HCT116 (cell line): ENCODE measurements at regions not wholly inside any gene's neighbourhood (a gene's known extent, or its start where the extent isn't known, plus 50 kb on each side); places are given as distances from the start of the nearest gene placed in this dataset.

ENCODE experiments used
- ATAC-seq: fragments of 200-7000 bp; cut with Tn5 transposase; 2 replicates; pipeline ENCODE4 v1.9.1; 2020; ENCODE audit warnings: mild to moderate bottlenecking, moderate library complexity
- BruUV-seq: library from RNA; stranded (reverse); fragments of 400-500 nt; replicated peaks from 2 replicates; lab custom pipeline; 2021; lab: Mats Ljungman, UMichigan
- CTCF ChIA-PET: fragments of 300-600 bp; sonication (Branson Sonifier 250); formaldehyde crosslinking; loops from one replicate; lab custom pipeline; 2021; ENCODE audit warnings: antibody characterized with exemption; lab: Charles Lee
- POLR2A ChIA-PET: fragments of 300-600, 350-600 bp; sonication (Branson Sonifier 250); formaldehyde crosslinking; loops from one replicate; lab custom pipeline; 2021; ENCODE audit warnings: antibody characterized with exemption; lab: Charles Lee
- RAD21 ChIA-PET, 2 experiments: fragments of 300-600 bp; sonication (Branson Sonifier 250); formaldehyde crosslinking; loops; one replicate each; lab custom pipeline; 2023; ENCODE audit warnings: low total read pairs in 2 of 2; ENCODE audit not compliant: uncharacterized antibody in 2 of 2, unreplicated experiment in 2 of 2, low non-redundant PET in 1 of 2; lab: Charles Lee
- DNase-seq: peaks from one replicate; pipeline ENCODE4 v3.0.0-alpha.2; 2010; ENCODE audit warnings: low read depth, low spot score
- H2AFZ ChIP-seq: fragments of 200-600 bp; shearing (Covaris generic), sonication (generic); 2 replicates; pipeline ENCODE4 v1.6.1; 2017; ENCODE audit warnings: low read depth, mixed run types, mixed read lengths, antibody characterized with exemption, low read length; ENCODE audit not compliant: poor library complexity, severe bottlenecking
- H3K27ac ChIP-seq: 2 replicates; pipeline ENCODE4 v1.5.1; 2012; ENCODE audit warnings: low read depth, low read length
- H3K27me3 ChIP-seq: fragments of 200-600 bp; sonication (generic); 2 replicates; pipeline ENCODE4 v1.6.1; 2016; ENCODE audit warnings: mixed run types, low read length, mixed read lengths; ENCODE audit not compliant: insufficient read depth
- H3K36me3 ChIP-seq, 2 experiments: fragments of 200-500 bp in 1 of 2; fragments of 200-600 bp in 1 of 2; sonication (Bioruptor generic) in 1 of 2; sonication (generic) in 1 of 2; 2 replicates each; pipeline versions ENCODE4 v1.5.1 to v1.6.1; 2014 to 2016; ENCODE audit warnings: low read length in 2 of 2, inconsistent platforms in 1 of 2, mixed read lengths in 1 of 2, mixed run types in 1 of 2; ENCODE audit not compliant: insufficient read depth in 2 of 2, control insufficient read depth in 1 of 2
- H3K4me1 ChIP-seq, 2 experiments: fragments of 200-600 bp in 1 of 2; sonication (generic) in 1 of 2; 2 replicates each; pipeline versions ENCODE4 v1.5.1 to v1.6.1; 2012 to 2017; ENCODE audit warnings: low read length in 2 of 2, inconsistent platforms in 1 of 2, mild to moderate bottlenecking in 1 of 2, mixed read lengths in 1 of 2, mixed run types in 1 of 2, moderate library complexity in 1 of 2; ENCODE audit not compliant: insufficient read depth in 2 of 2, control insufficient read depth in 1 of 2
- H3K4me2 ChIP-seq: fragments of 200-600 bp; sonication (generic); 2 replicates; pipeline ENCODE4 v1.6.1; 2017; ENCODE audit warnings: mixed run types, low read length, mixed read lengths
- H3K4me3 ChIP-seq, 2 experiments: fragments of 200-600 bp in 1 of 2; sonication (generic) in 1 of 2; replicated peaks in 1 of 2; 2 replicates each; pipeline ENCODE4 v1.5.1; 2011 to 2016; ENCODE audit warnings: low read length in 2 of 2, control low read depth in 1 of 2, low read depth in 1 of 2, mild to moderate bottlenecking in 1 of 2, mixed read lengths in 1 of 2, mixed run types in 1 of 2
- H3K79me2 ChIP-seq: fragments of 200-600 bp; sonication (generic); 2 replicates; pipeline ENCODE4 v1.6.1; 2017; ENCODE audit warnings: mild to moderate bottlenecking, mixed run types, low read length, moderate library complexity, mixed read lengths; ENCODE audit not compliant: insufficient read depth
- H3K9ac ChIP-seq: fragments of 200-600 bp; sonication (generic); 2 replicates; pipeline ENCODE4 v1.6.1; 2016; ENCODE audit warnings: low read length, mixed read lengths
- H3K9me2 ChIP-seq: fragments of 200-600 bp; sonication (generic), shearing (Covaris generic); 2 replicates; pipeline ENCODE4 v1.6.1; 2017; ENCODE audit warnings: mixed run types, mild to moderate bottlenecking, moderate library complexity; ENCODE audit not compliant: insufficient read depth
- H3K9me3 ChIP-seq, 2 experiments: fragments of 200-500 bp in 1 of 2; fragments of 200-600 bp in 1 of 2; sonication (Bioruptor generic) in 1 of 2; sonication (generic) in 1 of 2; 2 replicates each; pipeline ENCODE4 v1.6.1; 2014 to 2017; ENCODE audit warnings: low read length in 2 of 2, mixed read lengths in 2 of 2, inconsistent platforms in 1 of 2, low read depth in 1 of 2, mild to moderate bottlenecking in 1 of 2, mixed run types in 1 of 2, moderate library complexity in 1 of 2; ENCODE audit not compliant: control insufficient read depth in 1 of 2, insufficient read depth in 1 of 2
- H4K20me1 ChIP-seq: fragments of 200-600 bp; sonication (generic), shearing (Covaris generic); 2 replicates; pipeline ENCODE4 v1.6.1; 2017; ENCODE audit warnings: mixed run types, mild to moderate bottlenecking, moderate library complexity; ENCODE audit not compliant: insufficient read depth
- CBX3 ChIP-seq: IDR thresholded peaks from 2 replicates; pipeline ENCODE4 v1.6.1; 2012; ENCODE audit warnings: low read depth
- MAX ChIP-seq: IDR thresholded peaks from 2 replicates; pipeline ENCODE4 v1.6.1; 2012
- TCF7L2 ChIP-seq: IDR thresholded peaks from 2 replicates; pipeline ENCODE4 v1.7.0; 2011; ENCODE audit warnings: borderline replicate concordance, inconsistent platforms; ENCODE audit not compliant: insufficient read depth, insufficient read length; ENCODE audit errors: extremely low read depth
- YY1 ChIP-seq: IDR thresholded peaks from 2 replicates; pipeline ENCODE4 v1.6.1; 2011; ENCODE audit warnings: low read length, low read depth, moderate library complexity, mild to moderate bottlenecking; ENCODE audit not compliant: insufficient replicate concordance; ENCODE audit errors: extremely low read depth
- ZBTB33 ChIP-seq: IDR thresholded peaks from 2 replicates; pipeline ENCODE4 v1.6.1; 2011; ENCODE audit warnings: mild to moderate bottlenecking, low read length, moderate library complexity; ENCODE audit not compliant: insufficient replicate concordance; ENCODE audit errors: extremely low read depth
- intact Hi-C: fragments of 100-400 bp; cut with micrococcal nuclease; formaldehyde crosslinking; loops from 2 replicates; pipeline ENCODE4 v1.10.0; 2022

GRCh38 chr1:68319907-68320306, 87.6 kb upstream of the WLS start:
- intact Hi-C loops, result loop anchor here (5.0 kb wide), 1 partner anchor 148 kb away; no protein-coding TSS in a partner anchor
- H3K9ac ChIP-seq, result no peak overlapping the region
- no peak overlapping the region for H3K4me3 ChIP-seq
- no peaks in the 10 kb centered on the region for H3K9me3 ChIP-seq
- H3K79me2 ChIP-seq, result no peaks in the 10 kb centered on the region
- no peak overlapping the region for H3K27ac ChIP-seq
- H2AFZ ChIP-seq, result no peak overlapping the region
- no peaks in the 10 kb centered on the region for H3K36me3 ChIP-seq
- no peaks in the 10 kb centered on the region for H3K27me3 ChIP-seq
- RAD21 ChIA-PET, result interaction anchor here in 1 of 2 experiments (1.8 kb wide), 1 partner anchor 200 kb away, joined by 8 read pairs; no protein-coding TSS in a partner anchor
- no peak overlapping the region for H3K4me2 ChIP-seq
- CTCF ChIA-PET, result interaction anchor here (4.7 kb wide), 1 partner anchor 200 kb away, joined by 60 read pairs; no protein-coding TSS in a partner anchor
- POLR2A ChIA-PET, result interaction anchor here (1.4 kb wide), 1 partner anchor 199 kb away, joined by 5 read pairs; no protein-coding TSS in a partner anchor
- no TSS peak for BruUV-seq
- H3K4me1 ChIP-seq, result peaks cover 40 to 46% of the 10 kb centered on the region in 2 experiments
- H4K20me1 ChIP-seq, result no peaks in the 10 kb centered on the region
- no peaks in the 10 kb centered on the region for H3K9me2 ChIP-seq
- ATAC-seq (no peak), DNase-seq (no peak)
- TF ChIP-seq YY1 (no peak), ZBTB33 (no peak), TCF7L2 (no peak), MAX (no peak)

GRCh38 chr1:68317543-68317942, 85.2 kb upstream of the WLS start:
- intact Hi-C loops, result no loop called here
- 0 out of 2 replicates have a peak, but pooled peaks have one; percentile 16 for TF ChIP-seq MAX
- TF ChIP-seq CBX3, result no peak
- BruUV-seq, result no TSS peak
- ATAC-seq (no peak), DNase-seq (no peak)
- H3K79me2 ChIP-seq, result no peaks in the 10 kb centered on the region
- no peak overlapping the region for H3K4me3 ChIP-seq
- H3K36me3 ChIP-seq, result no peaks in the 10 kb centered on the region
- H3K9me3 ChIP-seq, result no peaks in the 10 kb centered on the region
- H3K27ac ChIP-seq, result no peak overlapping the region
- ChIA-PET CTCF (interaction anchor here (0.7 kb wide), 1 partner anchor 197 kb away, joined by 3 read pairs; no protein-coding TSS in a partner anchor), POLR2A (no interaction called here), RAD21 (no interaction called here)
- no peak overlapping the region for H3K9ac ChIP-seq
- H3K27me3 ChIP-seq, result no peaks in the 10 kb centered on the region
- no peaks in the 10 kb centered on the region for H3K9me2 ChIP-seq
- peaks cover 29 to 39% of the 10 kb centered on the region in 2 experiments for H3K4me1 ChIP-seq
- no peak overlapping the region for H2AFZ ChIP-seq
- H3K4me2 ChIP-seq, result no peak overlapping the region
- no peaks in the 10 kb centered on the region for H4K20me1 ChIP-seq
